ENCODE measurements at regions not wholly inside any gene's neighbourhood (a gene's known extent, or its start where the extent isn't known, plus 50 kb on each side); places are given as distances from the start of the nearest gene placed in this dataset.

DNA sequence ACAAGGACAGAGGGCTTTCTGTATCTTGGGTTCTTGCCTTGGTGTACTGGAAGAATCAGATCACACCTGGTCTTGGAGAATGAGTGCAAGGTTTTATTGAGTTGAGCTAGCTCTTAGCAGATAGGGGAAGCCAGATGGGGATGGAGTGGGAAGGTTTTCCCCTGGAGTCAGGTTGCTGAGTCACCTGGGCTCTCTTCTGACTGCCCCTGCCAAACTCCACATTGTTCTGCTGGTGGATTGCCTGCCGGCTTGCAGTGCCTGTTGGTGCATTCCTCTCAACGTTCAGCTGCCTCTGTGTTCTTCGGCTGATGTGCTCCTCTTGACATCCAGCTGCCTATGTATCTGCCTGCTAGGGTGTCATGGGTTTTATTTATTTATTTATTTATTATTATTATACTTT lies 1431.1 kb downstream of the CDH8 start:
- no peaks in the 10 kb centered on the region for H4K20me1 ChIP-seq (replicated peaks; ENCODE audit: control insufficient read depth, insufficient read depth, low read length)
- no TSS peak for BruUV-seq (replicated peaks)
- H3K36me3 ChIP-seq (ENCODE audit: control insufficient read depth, insufficient read depth, low read length) = no peaks in the 10 kb centered on the region
- no peak overlapping the region for H3K4me2 ChIP-seq (ENCODE audit: insufficient read depth, low read length)
- intact Hi-C loops (cut with micrococcal nuclease) = no loop called here
- ChIA-PET POLR2A (no interaction called here), CTCF (ENCODE audit: low intra/inter-chr PET ratio) (no interaction called here)
- no peak for DNase-seq (ENCODE audit: extremely low read depth in 1 of 4, low spot score in 3 of 4)
- no peak for ATAC-seq
- WGBS (ENCODE audit: insufficient coverage, low coverage, missing lambda C conversion rate) = 0% methylated on average over 3 of the region's 3 CpGs
- no peak overlapping the region for H3K27ac ChIP-seq (ENCODE audit: extremely low read depth, low read depth, low read length)
- H3K4me3 ChIP-seq = no peak overlapping the region
- H3K79me2 ChIP-seq (ENCODE audit: control insufficient read depth, insufficient read depth, low read length) = no peaks in the 10 kb centered on the region
- no peaks in the 10 kb centered on the region for H3K4me1 ChIP-seq (replicated peaks in 1 of 2; ENCODE audit: control insufficient read depth in 2 of 2, insufficient read depth in 2 of 2, low read length in 2 of 2)
- H2AFZ ChIP-seq (ENCODE audit: low read depth, low read length) = no peak overlapping the region
- TF ChIP-seq, protein P1, sequence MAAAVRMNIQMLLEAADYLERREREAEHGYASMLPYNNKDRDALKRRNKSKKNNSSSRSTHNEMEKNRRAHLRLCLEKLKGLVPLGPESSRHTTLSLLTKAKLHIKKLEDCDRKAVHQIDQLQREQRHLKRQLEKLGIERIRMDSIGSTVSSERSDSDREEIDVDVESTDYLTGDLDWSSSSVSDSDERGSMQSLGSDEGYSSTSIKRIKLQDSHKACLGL (CRISPR knock-in tag; IDR thresholded peaks at IDR 0.05; ENCODE audit: borderline replicate concordance, poor library complexity, severe bottlenecking) = no peak
- no peak for TF ChIP-seq ZNF212 (CRISPR knock-in tag; IDR thresholded peaks at IDR 0.05)
- TF ChIP-seq, protein P2, sequence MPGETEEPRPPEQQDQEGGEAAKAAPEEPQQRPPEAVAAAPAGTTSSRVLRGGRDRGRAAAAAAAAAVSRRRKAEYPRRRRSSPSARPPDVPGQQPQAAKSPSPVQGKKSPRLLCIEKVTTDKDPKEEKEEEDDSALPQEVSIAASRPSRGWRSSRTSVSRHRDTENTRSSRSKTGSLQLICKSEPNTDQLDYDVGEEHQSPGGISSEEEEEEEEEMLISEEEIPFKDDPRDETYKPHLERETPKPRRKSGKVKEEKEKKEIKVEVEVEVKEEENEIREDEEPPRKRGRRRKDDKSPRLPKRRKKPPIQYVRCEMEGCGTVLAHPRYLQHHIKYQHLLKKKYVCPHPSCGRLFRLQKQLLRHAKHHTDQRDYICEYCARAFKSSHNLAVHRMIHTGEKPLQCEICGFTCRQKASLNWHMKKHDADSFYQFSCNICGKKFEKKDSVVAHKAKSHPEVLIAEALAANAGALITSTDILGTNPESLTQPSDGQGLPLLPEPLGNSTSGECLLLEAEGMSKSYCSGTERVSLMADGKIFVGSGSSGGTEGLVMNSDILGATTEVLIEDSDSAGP (CRISPR knock-in tag; IDR thresholded peaks at IDR 0.05) = no peak
- no peaks in the 10 kb centered on the region for H3K9me1 ChIP-seq (ENCODE audit: control insufficient read depth, insufficient read depth, low read length)
- in situ Hi-C loops (cut with MboI) = no loop called here
- H3K9me3 ChIP-seq (replicated peaks; ENCODE audit: control insufficient read depth, insufficient read depth, low read depth, low read length) = no peaks in the 10 kb centered on the region
- no peak for FAIRE-seq
- no peak overlapping the region for H3K9ac ChIP-seq (ENCODE audit: insufficient read depth in 1 of 2, low read depth in 2 of 2, low read length in 2 of 2)
- H3K27me3 ChIP-seq (ENCODE audit: control insufficient read depth in 2 of 2, insufficient read depth in 2 of 2, low read length in 2 of 2) = no peaks in the 10 kb centered on the region

DNA sequence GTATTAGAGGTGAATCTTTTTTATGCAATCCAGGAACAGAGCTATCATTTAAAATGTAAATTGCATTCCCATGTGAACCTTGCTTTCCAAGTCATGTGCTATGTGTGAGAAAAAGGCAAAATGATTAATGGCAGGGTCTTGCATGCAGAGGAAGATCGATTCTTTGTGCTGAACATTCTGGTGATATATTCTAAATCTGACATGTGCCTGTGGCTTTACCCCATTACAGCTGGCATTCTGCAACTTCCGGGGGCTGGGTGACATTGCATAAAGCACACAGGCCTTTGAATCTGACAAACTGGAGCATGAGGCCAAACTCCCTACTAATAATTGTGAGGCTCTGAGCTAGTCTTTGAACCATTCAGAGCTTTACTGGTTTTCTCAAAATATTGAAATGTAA lies 1449.7 kb downstream of the CDH8 start:
- Histone ChIP-seq H3K36me3 (ENCODE audit: control insufficient read depth, insufficient read depth, low read length) (no peaks in the 10 kb centered on the region), H3K4me2 (ENCODE audit: insufficient read depth, low read length) (no peak overlapping the region), H3K27me3 (ENCODE audit: control insufficient read depth in 2 of 2, insufficient read depth in 2 of 2, low read length in 2 of 2) (no peaks in the 10 kb centered on the region), H2AFZ (ENCODE audit: low read depth, low read length) (no peak overlapping the region), H3K9me3 (replicated peaks; ENCODE audit: control insufficient read depth, insufficient read depth, low read depth, low read length) (no peaks in the 10 kb centered on the region), H3K9me1 (ENCODE audit: control insufficient read depth, insufficient read depth, low read length) (no peaks in the 10 kb centered on the region), H3K4me3 (no peak overlapping the region), H3K79me2 (ENCODE audit: control insufficient read depth, insufficient read depth, low read length) (no peaks in the 10 kb centered on the region), H4K20me1 (replicated peaks; ENCODE audit: control insufficient read depth, insufficient read depth, low read length) (no peaks in the 10 kb centered on the region), H3K4me1 (replicated peaks in 1 of 2; ENCODE audit: control insufficient read depth in 2 of 2, insufficient read depth in 2 of 2, low read length in 2 of 2) (no peaks in the 10 kb centered on the region), H3K9ac (ENCODE audit: insufficient read depth in 1 of 2, low read depth in 2 of 2, low read length in 2 of 2) (no peak overlapping the region), H3K27ac (ENCODE audit: extremely low read depth, low read depth, low read length) (no peak overlapping the region)
- in situ Hi-C loops (cut with MboI) = no loop called here
- FAIRE-seq = no peak
- no TSS peak for BruUV-seq (replicated peaks)
- 0% methylated on average over 2 of the region's 2 CpGs for WGBS (ENCODE audit: insufficient coverage, low coverage, missing lambda C conversion rate)
- DNase-seq (ENCODE audit: extremely low read depth in 1 of 4, low spot score in 3 of 4) = no peak
- ATAC-seq = no peak
- CTCF ChIA-PET (ENCODE audit: low intra/inter-chr PET ratio) = no interaction called here
- TF ChIP-seq, protein P3, sequence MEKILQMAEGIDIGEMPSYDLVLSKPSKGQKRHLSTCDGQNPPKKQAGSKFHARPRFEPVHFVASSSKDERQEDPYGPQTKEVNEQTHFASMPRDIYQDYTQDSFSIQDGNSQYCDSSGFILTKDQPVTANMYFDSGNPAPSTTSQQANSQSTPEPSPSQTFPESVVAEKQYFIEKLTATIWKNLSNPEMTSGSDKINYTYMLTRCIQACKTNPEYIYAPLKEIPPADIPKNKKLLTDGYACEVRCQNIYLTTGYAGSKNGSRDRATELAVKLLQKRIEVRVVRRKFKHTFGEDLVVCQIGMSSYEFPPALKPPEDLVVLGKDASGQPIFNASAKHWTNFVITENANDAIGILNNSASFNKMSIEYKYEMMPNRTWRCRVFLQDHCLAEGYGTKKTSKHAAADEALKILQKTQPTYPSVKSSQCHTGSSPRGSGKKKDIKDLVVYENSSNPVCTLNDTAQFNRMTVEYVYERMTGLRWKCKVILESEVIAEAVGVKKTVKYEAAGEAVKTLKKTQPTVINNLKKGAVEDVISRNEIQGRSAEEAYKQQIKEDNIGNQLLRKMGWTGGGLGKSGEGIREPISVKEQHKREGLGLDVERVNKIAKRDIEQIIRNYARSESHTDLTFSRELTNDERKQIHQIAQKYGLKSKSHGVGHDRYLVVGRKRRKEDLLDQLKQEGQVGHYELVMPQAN (IDR thresholded peaks at IDR 0.05; ENCODE audit: borderline replicate concordance) = no peak
- TF ChIP-seq, protein P4, sequence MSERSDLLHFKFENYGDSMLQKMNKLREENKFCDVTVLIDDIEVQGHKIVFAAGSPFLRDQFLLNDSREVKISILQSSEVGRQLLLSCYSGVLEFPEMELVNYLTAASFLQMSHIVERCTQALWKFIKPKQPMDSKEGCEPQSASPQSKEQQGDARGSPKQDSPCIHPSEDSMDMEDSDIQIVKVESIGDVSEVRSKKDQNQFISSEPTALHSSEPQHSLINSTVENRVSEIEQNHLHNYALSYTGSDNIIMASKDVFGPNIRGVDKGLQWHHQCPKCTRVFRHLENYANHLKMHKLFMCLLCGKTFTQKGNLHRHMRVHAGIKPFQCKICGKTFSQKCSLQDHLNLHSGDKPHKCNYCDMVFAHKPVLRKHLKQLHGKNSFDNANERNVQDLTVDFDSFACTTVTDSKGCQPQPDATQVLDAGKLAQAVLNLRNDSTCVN (CRISPR knock-in tag; IDR thresholded peaks at IDR 0.05) = no peak
- TF ChIP-seq HNRNPL (IDR thresholded peaks at IDR 0.05; ENCODE audit: low read depth, low read length) = no peak
- TF ChIP-seq, protein P5, sequence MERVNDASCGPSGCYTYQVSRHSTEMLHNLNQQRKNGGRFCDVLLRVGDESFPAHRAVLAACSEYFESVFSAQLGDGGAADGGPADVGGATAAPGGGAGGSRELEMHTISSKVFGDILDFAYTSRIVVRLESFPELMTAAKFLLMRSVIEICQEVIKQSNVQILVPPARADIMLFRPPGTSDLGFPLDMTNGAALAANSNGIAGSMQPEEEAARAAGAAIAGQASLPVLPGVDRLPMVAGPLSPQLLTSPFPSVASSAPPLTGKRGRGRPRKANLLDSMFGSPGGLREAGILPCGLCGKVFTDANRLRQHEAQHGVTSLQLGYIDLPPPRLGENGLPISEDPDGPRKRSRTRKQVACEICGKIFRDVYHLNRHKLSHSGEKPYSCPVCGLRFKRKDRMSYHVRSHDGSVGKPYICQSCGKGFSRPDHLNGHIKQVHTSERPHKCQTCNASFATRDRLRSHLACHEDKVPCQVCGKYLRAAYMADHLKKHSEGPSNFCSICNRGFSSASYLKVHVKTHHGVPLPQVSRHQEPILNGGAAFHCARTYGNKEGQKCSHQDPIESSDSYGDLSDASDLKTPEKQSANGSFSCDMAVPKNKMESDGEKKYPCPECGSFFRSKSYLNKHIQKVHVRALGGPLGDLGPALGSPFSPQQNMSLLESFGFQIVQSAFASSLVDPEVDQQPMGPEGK (CRISPR knock-in tag; IDR thresholded peaks at IDR 0.05; ENCODE audit: borderline replicate concordance) = no peak
- intact Hi-C loops (cut with micrococcal nuclease) = no loop called here
- POLR2A ChIA-PET = no interaction called here
